Trophoblast cell (in vitro differentiated cells and primary cell): ENCODE measurements at regions not wholly inside any gene's neighbourhood (a gene's known extent, or its start where the extent isn't known, plus 50 kb on each side); places are given as distances from the start of the nearest gene placed in this dataset.

ENCODE experiments used
- DNase-seq, 2 donors: peaks; one replicate each; pipeline ENCODE4 v3.0.0-alpha.2; 2016
- H2AFZ ChIP-seq: 2 replicates; pipeline ENCODE4 v1.6.1; 2013; ENCODE audit warnings: low read length, moderate library complexity, mild to moderate bottlenecking; ENCODE audit not compliant: insufficient read depth, poor library complexity
- H2AK5ac ChIP-seq: 2 replicates; pipeline ENCODE4 v1.6.1; 2013; ENCODE audit warnings: mild to moderate bottlenecking, low read length
- H2BK120ac ChIP-seq: 2 replicates; pipeline ENCODE4 v1.6.1; 2013; ENCODE audit warnings: low read length, mild to moderate bottlenecking, moderate library complexity; ENCODE audit not compliant: insufficient read depth, poor library complexity
- H2BK12ac ChIP-seq: 2 replicates; pipeline ENCODE4 v1.6.1; 2013; ENCODE audit warnings: mild to moderate bottlenecking, low read length, moderate library complexity
- H2BK5ac ChIP-seq: 2 replicates; pipeline ENCODE4 v1.6.1; 2013; ENCODE audit warnings: low read length, low read depth, moderate library complexity, mild to moderate bottlenecking; ENCODE audit not compliant: poor library complexity
- H3K14ac ChIP-seq: 2 replicates; pipeline ENCODE4 v1.6.1; 2013; ENCODE audit warnings: mild to moderate bottlenecking, low read length
- H3K18ac ChIP-seq: 2 replicates; pipeline ENCODE4 v1.6.1; 2013; ENCODE audit warnings: mild to moderate bottlenecking, low read length
- H3K23ac ChIP-seq: 2 replicates; pipeline ENCODE4 v1.6.1; 2013; ENCODE audit warnings: low read length
- H3K27ac ChIP-seq: 2 replicates; pipeline ENCODE4 v1.5.1; 2013; ENCODE audit warnings: low read depth, mild to moderate bottlenecking, inconsistent platforms, low read length, moderate library complexity
- H3K27me3 ChIP-seq: 2 replicates; pipeline ENCODE4 v1.6.1; 2013; ENCODE audit warnings: inconsistent platforms, mild to moderate bottlenecking, low read length, moderate library complexity; ENCODE audit not compliant: insufficient read depth
- H3K36me3 ChIP-seq, 2 experiments: 1 replicate in 1 of 2; 2 replicates in 1 of 2; pipeline ENCODE4 v1.6.1; 2013; ENCODE audit warnings: low read length in 2 of 2, mild to moderate bottlenecking in 2 of 2, moderate library complexity in 1 of 2; ENCODE audit not compliant: insufficient read depth in 2 of 2, control insufficient read depth in 1 of 2
- H3K4ac ChIP-seq: 2 replicates; pipeline ENCODE4 v1.6.1; 2013; ENCODE audit warnings: low read depth, mild to moderate bottlenecking, low read length, moderate library complexity
- H3K4me1 ChIP-seq, 2 experiments: 1 replicate in 1 of 2; 2 replicates in 1 of 2; pipeline ENCODE4 v1.6.1; 2013; ENCODE audit warnings: low read length in 2 of 2, mild to moderate bottlenecking in 2 of 2, moderate library complexity in 1 of 2; ENCODE audit not compliant: insufficient read depth in 2 of 2, control insufficient read depth in 1 of 2
- H3K4me2 ChIP-seq: 2 replicates; pipeline ENCODE4 v1.6.1; 2013; ENCODE audit warnings: inconsistent platforms, mild to moderate bottlenecking, low read length, moderate library complexity
- H3K4me3 ChIP-seq: 2 replicates; pipeline ENCODE4 v1.5.1; 2013; ENCODE audit warnings: mild to moderate bottlenecking, low read depth, low read length, inconsistent platforms
- H3K79me1 ChIP-seq: one replicate; pipeline ENCODE4 v1.6.1; 2013; ENCODE audit warnings: low read length
- H3K79me2 ChIP-seq: 2 replicates; pipeline ENCODE4 v1.6.1; 2013; ENCODE audit warnings: low read length, mild to moderate bottlenecking; ENCODE audit not compliant: control insufficient read depth, insufficient read depth, poor library complexity
- H3K9ac ChIP-seq: 2 replicates; pipeline ENCODE4 v1.6.1; 2013; ENCODE audit warnings: mild to moderate bottlenecking, low read length
- H3K9me3 ChIP-seq: 2 replicates; pipeline ENCODE4 v1.6.1; 2013; ENCODE audit warnings: low read depth, mild to moderate bottlenecking, control low read depth, inconsistent platforms, low read length; ENCODE audit not compliant: insufficient read depth
- H4K12ac ChIP-seq: 2 replicates; pipeline ENCODE4 v1.6.1; 2013; ENCODE audit warnings: low read depth, mild to moderate bottlenecking, low read length, moderate library complexity
- H4K8ac ChIP-seq: 2 replicates; pipeline ENCODE4 v1.6.1; 2013; ENCODE audit warnings: low read depth, mild to moderate bottlenecking, low read length, moderate library complexity
- H4K91ac ChIP-seq: one replicate; pipeline ENCODE4 v1.6.1; 2013; ENCODE audit warnings: low read depth, mild to moderate bottlenecking, low read length, moderate library complexity
- WGBS: extraction: QIAGEN DNeasy Blood & Tissue Kit; methylation state at CpG from one replicate; pipeline ENCODE4 v1.1.7; 2013; ENCODE audit warnings: missing lambda C conversion rate; ENCODE audit not compliant: insufficient read length, insufficient coverage; ENCODE audit errors: extremely low coverage; 5-methylcytosine and 5-hydroxymethylcytosine counted together

DNA sequence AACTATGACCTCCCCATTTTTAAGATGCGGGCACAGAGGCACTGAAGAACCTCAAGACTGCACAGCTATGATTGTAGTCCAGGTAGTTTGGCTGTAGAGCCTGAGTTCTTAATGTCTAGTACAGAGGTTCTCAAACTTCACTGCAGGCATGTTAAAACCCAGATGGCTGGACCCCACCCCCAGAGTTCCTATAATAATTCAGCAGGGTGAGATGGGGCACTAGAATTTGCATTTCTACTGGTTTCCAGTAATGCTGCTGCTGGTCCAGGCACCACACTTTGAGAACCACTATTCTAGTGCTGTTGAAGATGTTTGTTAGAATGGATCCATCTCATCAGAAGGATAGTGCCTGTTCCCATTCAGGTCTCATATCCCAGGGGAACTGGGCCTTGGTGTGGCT is 274.9 kb downstream of the ABHD5 start:
- Histone ChIP-seq H3K9me3 (no peaks in the 10 kb centered on the region), H3K4me2 (no peak overlapping the region), H3K4me3 (no peak overlapping the region), H2AK5ac (no peak overlapping the region), H3K79me1 (no peaks in the 10 kb centered on the region), H3K9ac (no peak overlapping the region), H3K27me3 (no peaks in the 10 kb centered on the region), H4K91ac (no peak overlapping the region), H3K14ac (no peak overlapping the region), H3K79me2 (no peaks in the 10 kb centered on the region), H3K18ac (no peak overlapping the region), H3K4me1 (no peaks in the 10 kb centered on the region), H3K4ac (no peak overlapping the region), H3K23ac (no peak overlapping the region), H3K27ac (no peak overlapping the region), H4K8ac (no peak overlapping the region), H2BK5ac (no peak overlapping the region), H4K12ac (no peak overlapping the region), H3K36me3 (no peaks in the 10 kb centered on the region), H2AFZ (no peak overlapping the region), H2BK120ac (no peak overlapping the region), H2BK12ac (no peak overlapping the region)
- DNase-seq: no peak
- WGBS: no CpG with 5 or more reads among the region's 1 CpG

DNA sequence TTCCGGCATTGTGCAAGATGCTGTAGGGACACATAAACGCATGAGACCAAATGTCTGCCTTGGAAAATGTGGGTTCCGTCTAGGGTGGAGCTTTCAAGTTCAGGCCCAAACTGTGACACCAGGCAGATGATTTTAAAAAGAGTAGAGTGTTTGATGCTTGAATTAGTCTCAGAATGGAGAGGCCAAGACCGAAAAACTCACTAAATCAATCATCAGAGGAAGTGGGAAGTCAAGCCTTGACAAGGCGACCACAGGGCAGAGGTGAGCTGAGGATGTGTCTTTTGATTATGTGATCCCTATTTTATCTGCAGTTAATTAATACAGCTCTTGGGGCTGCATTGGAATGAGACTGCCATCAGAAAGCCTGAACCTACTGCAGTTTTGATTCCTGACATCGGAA is 275.4 kb downstream of the ABHD5 start:
- H3K79me1 ChIP-seq: no peaks in the 10 kb centered on the region
- H4K91ac ChIP-seq: no peak overlapping the region
- no peaks in the 10 kb centered on the region for H3K27me3 ChIP-seq
- no peaks in the 10 kb centered on the region for H3K79me2 ChIP-seq
- no peak overlapping the region for H4K12ac ChIP-seq
- H2BK5ac ChIP-seq: no peak overlapping the region
- H3K36me3 ChIP-seq: no peaks in the 10 kb centered on the region
- H2BK120ac ChIP-seq: no peak overlapping the region
- no peak overlapping the region for H3K27ac ChIP-seq
- no peak overlapping the region for H3K4me3 ChIP-seq
- no peak overlapping the region for H2BK12ac ChIP-seq
- no peak overlapping the region for H3K4me2 ChIP-seq
- no peak overlapping the region for H4K8ac ChIP-seq
- DNase-seq: no peak
- H3K14ac ChIP-seq: no peak overlapping the region
- H3K9me3 ChIP-seq: no peaks in the 10 kb centered on the region
- H3K9ac ChIP-seq: no peak overlapping the region
- H2AK5ac ChIP-seq: no peak overlapping the region
- H3K23ac ChIP-seq: no peak overlapping the region
- H3K4me1 ChIP-seq: no peaks in the 10 kb centered on the region
- no peak overlapping the region for H3K18ac ChIP-seq
- no peak overlapping the region for H3K4ac ChIP-seq
- no peak overlapping the region for H2AFZ ChIP-seq
- WGBS: no CpG with 5 or more reads among the region's 6 CpGs

DNA sequence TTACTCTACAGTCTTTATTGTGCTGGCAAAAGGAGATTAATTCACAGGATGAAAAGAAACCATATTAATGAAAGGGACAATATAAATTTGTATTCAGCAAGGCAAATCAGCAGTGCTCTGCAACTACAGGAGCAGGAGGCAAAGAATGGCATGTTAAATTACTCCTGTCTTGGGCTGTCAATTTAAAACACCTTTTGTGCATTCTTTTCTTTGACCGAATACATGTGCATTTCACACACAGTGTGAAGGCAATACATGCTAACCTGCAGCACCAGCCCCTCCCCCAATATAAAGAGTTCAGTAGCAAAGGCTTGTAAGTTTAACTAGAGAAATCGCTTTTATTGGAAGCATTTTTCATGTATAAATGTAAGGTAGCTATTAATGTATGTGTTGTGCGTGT is 275.2 kb upstream of the TOPAZ1 start:
- Histone ChIP-seq H4K91ac (no peak overlapping the region), H3K4ac (no peak overlapping the region), H3K4me2 (no peak overlapping the region), H3K27me3 (no peaks in the 10 kb centered on the region), H2BK5ac (no peak overlapping the region), H3K4me3 (no peak overlapping the region), H3K9ac (no peak overlapping the region), H4K8ac (no peak overlapping the region), H4K12ac (no peak overlapping the region), H2BK12ac (no peak overlapping the region), H2BK120ac (no peak overlapping the region), H3K36me3 (no peaks in the 10 kb centered on the region), H3K14ac (no peak overlapping the region), H3K27ac (no peak overlapping the region), H3K18ac (no peak overlapping the region), H3K9me3 (no peaks in the 10 kb centered on the region), H3K79me1 (no peaks in the 10 kb centered on the region), H2AFZ (no peak overlapping the region), H3K79me2 (no peaks in the 10 kb centered on the region), H3K23ac (no peak overlapping the region), H2AK5ac (no peak overlapping the region), H3K4me1 (no peaks in the 10 kb centered on the region)
- DNase-seq: no peak
- 100% methylated on average over 1 of the region's 3 CpGs for WGBS

DNA sequence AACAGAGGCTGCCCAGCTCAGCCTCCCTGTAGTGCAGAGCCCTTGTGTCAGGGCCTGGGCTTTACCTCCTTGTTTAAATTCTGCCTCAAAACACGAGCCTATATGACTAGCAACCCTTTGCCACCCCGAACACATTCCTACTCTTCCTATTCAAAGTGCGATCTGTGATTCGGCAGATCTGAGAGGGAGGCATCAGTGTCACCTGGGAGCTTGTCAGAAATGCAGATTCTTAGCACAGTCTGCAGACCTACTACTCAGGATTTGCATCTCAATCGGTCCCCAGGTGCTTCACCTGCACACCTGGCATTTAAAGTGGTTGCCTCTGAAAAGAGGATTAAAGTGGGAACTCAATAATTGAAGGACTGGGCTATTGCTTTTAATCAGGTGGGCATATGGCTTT is 273.2 kb upstream of the TOPAZ1 start:
- no peak overlapping the region for H3K23ac ChIP-seq
- no peak overlapping the region for H2BK120ac ChIP-seq
- H3K79me2 ChIP-seq: no peaks in the 10 kb centered on the region
- no peak for DNase-seq
- H3K14ac ChIP-seq: no peak overlapping the region
- no peak overlapping the region for H4K12ac ChIP-seq
- WGBS: no CpG with 5 or more reads among the region's 5 CpGs
- H3K18ac ChIP-seq: no peak overlapping the region
- no peak overlapping the region for H3K4me3 ChIP-seq
- no peak overlapping the region for H4K91ac ChIP-seq
- H3K27me3 ChIP-seq: no peaks in the 10 kb centered on the region
- H3K4me1 ChIP-seq: no peaks in the 10 kb centered on the region
- no peaks in the 10 kb centered on the region for H3K36me3 ChIP-seq
- H2AK5ac ChIP-seq: no peak overlapping the region
- H2BK12ac ChIP-seq: no peak overlapping the region
- no peak overlapping the region for H3K9ac ChIP-seq
- H3K27ac ChIP-seq: no peak overlapping the region
- H3K9me3 ChIP-seq: no peaks in the 10 kb centered on the region
- H3K4me2 ChIP-seq: no peak overlapping the region
- no peak overlapping the region for H4K8ac ChIP-seq
- no peak overlapping the region for H3K4ac ChIP-seq
- H2AFZ ChIP-seq: no peak overlapping the region
- no peak overlapping the region for H2BK5ac ChIP-seq
- no peaks in the 10 kb centered on the region for H3K79me1 ChIP-seq
